ENCODE measurements at regions not wholly inside any gene's neighbourhood (a gene's known extent, or its start where the extent isn't known, plus 50 kb on each side); places are given as distances from the start of the nearest gene placed in this dataset.

GRCh38 chr1:96240438-96240837 lies 481.1 kb upstream of the PTBP2 start:
- TF ChIP-seq ILF3 (IDR thresholded peaks at IDR 0.05; ENCODE audit: borderline replicate concordance) (no peak), CTCF (IDR thresholded peaks at IDR 0.05 in 2 of 3, conservative IDR thresholded peaks at IDR 0.05 in 1 of 3; ENCODE audit: insufficient read depth in 2 of 3, low read depth in 1 of 3, low read length in 3 of 3) (no peak), E2F5 (CRISPR knock-in tag; IDR thresholded peaks at IDR 0.05) (no peak), HMG20A (CRISPR knock-in tag; conservative IDR thresholded peaks at IDR 0.05) (no peak), ZBTB40 (IDR thresholded peaks at IDR 0.05) (no peak), ZBTB40 (CRISPR knock-in tag; IDR thresholded peaks at IDR 0.05) (no peak), MEIS2 (IDR thresholded peaks at IDR 0.05; ENCODE audit: partially characterized antibody) (no peak), ZNF707 (CRISPR knock-in tag; conservative IDR thresholded peaks at IDR 0.05) (no peak), TCF3 (CRISPR knock-in tag; IDR thresholded peaks at IDR 0.05) (no peak), POLR2AphosphoS5 (IDR thresholded peaks at IDR 0.05; ENCODE audit: control insufficient read depth, insufficient read depth, low read depth, low read length) (no peak), EZH2 (IDR thresholded peaks at IDR 0.05; ENCODE audit: borderline replicate concordance, low read depth, low read length) (no peak), ZKSCAN1 (IDR thresholded peaks at IDR 0.05; ENCODE audit: low read depth, low read length) (no peak), ZNF561 (CRISPR knock-in tag; conservative IDR thresholded peaks at IDR 0.05) (no peak), USF2 (CRISPR knock-in tag; IDR thresholded peaks at IDR 0.05) (no peak), POLR2AphosphoS2 (IDR thresholded peaks at IDR 0.05; ENCODE audit: low read length) (no peak)
